ENCODE measurements at regions not wholly inside any gene's neighbourhood (a gene's known extent, or its start where the extent isn't known, plus 50 kb on each side); places are given as distances from the start of the nearest gene placed in this dataset.
"Not testable (repeated sequence)": the region's sequence is repeated elsewhere in the genome, so short reads cannot be mapped to it uniquely, and the experiment has no call there.

- no peak for DNase-seq (ENCODE audit: low spot score)
These were observed 969.2 kb upstream of the PRKX start for GRCh38 chrX:4682636-4683035.

- DNase-seq (ENCODE audit: low spot score), result no peak
These were observed 962.3 kb upstream of the PRKX start for GRCh38 chrX:4675686-4676300.

- no peak for DNase-seq (ENCODE audit: low spot score)
These were observed 960.8 kb upstream of the PRKX start for GRCh38 chrX:4674028-4674782.

- DNase-seq (ENCODE audit: low spot score), result no peak
These were observed 957.9 kb upstream of the PRKX start for GRCh38 chrX:4671344-4671743.

GRCh38 chrX:4670606-4671005 lies 957.2 kb upstream of the PRKX start:
- DNase-seq (ENCODE audit: low spot score), result no peak

GRCh38 chrX:4668802-4669536 lies 955.5 kb upstream of the PRKX start:
- no peak for DNase-seq (ENCODE audit: low spot score)

- no peak for DNase-seq (ENCODE audit: low spot score)
These were observed 949.6 kb upstream of the PRKX start for GRCh38 chrX:4663085-4663484.

- DNase-seq (ENCODE audit: low spot score), result no peak
These were observed 948.3 kb upstream of the PRKX start for GRCh38 chrX:4661771-4662170.

- DNase-seq (ENCODE audit: low spot score), result no peak
These were observed 943.0 kb upstream of the PRKX start for GRCh38 chrX:4656419-4656818.

GRCh38 chrX:4655743-4656142 lies 942.3 kb upstream of the PRKX start:
- no peak for DNase-seq (ENCODE audit: low spot score)

- no peak for DNase-seq (ENCODE audit: low spot score)
These were observed 928.7 kb upstream of the PRKX start for GRCh38 chrX:4642114-4642513.

GRCh38 chrX:4638036-4638435 lies 924.6 kb upstream of the PRKX start:
- no peak for DNase-seq (ENCODE audit: low spot score)

GRCh38 chrX:4627414-4627813 lies 914.0 kb upstream of the PRKX start:
- DNase-seq (ENCODE audit: low spot score), result no peak

GRCh38 chrX:4622486-4623167 lies 909.2 kb upstream of the PRKX start:
- DNase-seq (ENCODE audit: low spot score), result no peak

- DNase-seq (ENCODE audit: low spot score), result not testable (repeated sequence)
These were observed 900.2 kb upstream of the PRKX start for GRCh38 chrX:4613651-4614050.

GRCh38 chrX:4588893-4589292 lies 875.4 kb upstream of the PRKX start:
- no peak for DNase-seq (ENCODE audit: low spot score)

GRCh38 chrX:4588466-4588865 lies 875.0 kb upstream of the PRKX start:
- DNase-seq (ENCODE audit: low spot score), result no peak

- DNase-seq (ENCODE audit: low spot score), result no peak
These were observed 874.6 kb upstream of the PRKX start for GRCh38 chrX:4588056-4588455.

- no peak for DNase-seq (ENCODE audit: low spot score)
These were observed 866.5 kb upstream of the PRKX start for GRCh38 chrX:4579999-4580398.

GRCh38 chrX:4579480-4579879 lies 866.0 kb upstream of the PRKX start:
- DNase-seq (ENCODE audit: low spot score), result no peak

- no peak for DNase-seq (ENCODE audit: low spot score)
These were observed 859.2 kb upstream of the PRKX start for GRCh38 chrX:4572691-4573090.

GRCh38 chrX:4570151-4570550 lies 856.7 kb upstream of the PRKX start:
- no peak for DNase-seq (ENCODE audit: low spot score)

GRCh38 chrX:4560192-4560591 lies 846.7 kb upstream of the PRKX start:
- no peak for DNase-seq (ENCODE audit: low spot score)
